ENCODE measurements at regions not wholly inside any gene's neighbourhood (a gene's known extent, or its start where the extent isn't known, plus 50 kb on each side); places are given as distances from the start of the nearest gene placed in this dataset.

DNA sequence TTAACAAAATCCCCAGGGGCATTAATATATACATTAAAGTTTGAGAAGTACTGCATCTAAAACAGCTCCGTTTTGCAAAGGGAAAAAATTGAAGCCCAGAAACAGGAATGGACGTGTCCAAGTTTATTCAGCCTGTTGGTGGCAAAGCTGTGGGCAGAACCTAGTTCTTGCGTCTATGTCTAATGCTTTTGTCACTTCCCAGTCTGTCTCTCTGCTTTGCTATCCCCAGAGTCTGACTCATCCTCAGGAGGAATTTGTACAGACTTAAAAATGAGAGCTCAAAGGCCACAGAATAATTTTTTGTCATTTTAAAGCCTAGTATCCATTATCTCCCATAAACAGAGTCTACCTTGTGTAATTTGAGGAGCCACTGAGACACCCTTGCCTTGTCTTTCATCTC, 330.9 kb upstream of the GRIA1 start:
- ATAC-seq (ENCODE audit: insufficient read depth, low read depth), result no peak
- Histone ChIP-seq H3K36me3 (ENCODE audit: insufficient read depth, low read length) (no peaks in the 10 kb centered on the region), H3K4me2 (ENCODE audit: insufficient read depth, low read length) (no peak overlapping the region), H4K20me1 (ENCODE audit: insufficient read depth, low read length) (no peaks in the 10 kb centered on the region), H3K27me3 (ENCODE audit: insufficient read depth, low read length, poor library complexity) (no peaks in the 10 kb centered on the region), H3K4me3 (ENCODE audit: low read depth in 1 of 2, low read length in 2 of 2) (no peak overlapping the region), H3K79me2 (ENCODE audit: insufficient read depth, low read length) (no peaks in the 10 kb centered on the region), H3K4me1 (ENCODE audit: insufficient read depth, low read length) (no peaks in the 10 kb centered on the region), H2AFZ (ENCODE audit: low read depth, low read length) (no peak overlapping the region), H3K9me3 (ENCODE audit: insufficient read depth, low read length, severe bottlenecking) (no peaks in the 10 kb centered on the region), H3K27ac (ENCODE audit: low read length) (no peak overlapping the region), H3K9ac (ENCODE audit: low read depth, low read length) (no peak overlapping the region)
- TF ChIP-seq EZH2 (IDR thresholded peaks at IDR 0.05; ENCODE audit: borderline replicate concordance, low read depth, low read length, severe bottlenecking), result no peak
- TF ChIP-seq, protein P1, sequence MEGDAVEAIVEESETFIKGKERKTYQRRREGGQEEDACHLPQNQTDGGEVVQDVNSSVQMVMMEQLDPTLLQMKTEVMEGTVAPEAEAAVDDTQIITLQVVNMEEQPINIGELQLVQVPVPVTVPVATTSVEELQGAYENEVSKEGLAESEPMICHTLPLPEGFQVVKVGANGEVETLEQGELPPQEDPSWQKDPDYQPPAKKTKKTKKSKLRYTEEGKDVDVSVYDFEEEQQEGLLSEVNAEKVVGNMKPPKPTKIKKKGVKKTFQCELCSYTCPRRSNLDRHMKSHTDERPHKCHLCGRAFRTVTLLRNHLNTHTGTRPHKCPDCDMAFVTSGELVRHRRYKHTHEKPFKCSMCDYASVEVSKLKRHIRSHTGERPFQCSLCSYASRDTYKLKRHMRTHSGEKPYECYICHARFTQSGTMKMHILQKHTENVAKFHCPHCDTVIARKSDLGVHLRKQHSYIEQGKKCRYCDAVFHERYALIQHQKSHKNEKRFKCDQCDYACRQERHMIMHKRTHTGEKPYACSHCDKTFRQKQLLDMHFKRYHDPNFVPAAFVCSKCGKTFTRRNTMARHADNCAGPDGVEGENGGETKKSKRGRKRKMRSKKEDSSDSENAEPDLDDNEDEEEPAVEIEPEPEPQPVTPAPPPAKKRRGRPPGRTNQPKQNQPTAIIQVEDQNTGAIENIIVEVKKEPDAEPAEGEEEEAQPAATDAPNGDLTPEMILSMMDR (IDR thresholded peaks at IDR 0.05; ENCODE audit: borderline replicate concordance, extremely low read depth, low read length, poor library complexity, severe bottlenecking), result no peak
- no peak for DNase-seq

DNA sequence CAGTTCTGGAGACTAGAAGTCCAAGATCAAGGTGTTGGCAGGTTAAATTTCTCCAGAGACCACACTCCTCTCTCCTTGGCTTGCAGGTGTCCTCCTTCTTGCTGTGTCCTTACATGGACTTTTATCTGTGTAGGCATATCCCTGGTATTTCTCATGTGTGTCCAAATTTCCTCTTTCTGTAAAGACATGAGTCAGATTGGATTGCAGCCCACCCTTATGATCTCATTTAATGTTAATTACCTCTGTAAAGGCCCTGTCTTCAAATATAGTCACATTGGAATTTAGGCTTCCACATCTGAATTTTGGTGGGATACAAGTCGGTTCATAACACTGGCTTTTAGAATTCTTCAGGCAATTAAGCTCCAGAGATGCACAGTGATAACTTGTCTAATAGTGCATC, 322.2 kb upstream of the GRIA1 start:
- Histone ChIP-seq H3K79me2 (ENCODE audit: insufficient read depth, low read length) (no peaks in the 10 kb centered on the region), H3K36me3 (ENCODE audit: insufficient read depth, low read length) (no peaks in the 10 kb centered on the region), H3K4me3 (ENCODE audit: low read depth in 1 of 2, low read length in 2 of 2) (no peak overlapping the region), H4K20me1 (ENCODE audit: insufficient read depth, low read length) (no peaks in the 10 kb centered on the region), H3K9ac (ENCODE audit: low read depth, low read length) (no peak overlapping the region), H3K9me3 (ENCODE audit: insufficient read depth, low read length, severe bottlenecking) (no peaks in the 10 kb centered on the region), H3K27me3 (ENCODE audit: insufficient read depth, low read length, poor library complexity) (no peaks in the 10 kb centered on the region), H2AFZ (ENCODE audit: low read depth, low read length) (no peak overlapping the region), H3K4me2 (ENCODE audit: insufficient read depth, low read length) (no peak overlapping the region), H3K4me1 (ENCODE audit: insufficient read depth, low read length) (no peaks in the 10 kb centered on the region), H3K27ac (ENCODE audit: low read length) (no peak overlapping the region)
- DNase-seq (no peak), ATAC-seq (ENCODE audit: insufficient read depth, low read depth) (no peak)
- TF ChIP-seq EZH2 (IDR thresholded peaks at IDR 0.05; ENCODE audit: borderline replicate concordance, low read depth, low read length, severe bottlenecking), result no peak
- TF ChIP-seq, protein P1 (IDR thresholded peaks at IDR 0.05; ENCODE audit: borderline replicate concordance, extremely low read depth, low read length, poor library complexity, severe bottlenecking), result no peak

DNA sequence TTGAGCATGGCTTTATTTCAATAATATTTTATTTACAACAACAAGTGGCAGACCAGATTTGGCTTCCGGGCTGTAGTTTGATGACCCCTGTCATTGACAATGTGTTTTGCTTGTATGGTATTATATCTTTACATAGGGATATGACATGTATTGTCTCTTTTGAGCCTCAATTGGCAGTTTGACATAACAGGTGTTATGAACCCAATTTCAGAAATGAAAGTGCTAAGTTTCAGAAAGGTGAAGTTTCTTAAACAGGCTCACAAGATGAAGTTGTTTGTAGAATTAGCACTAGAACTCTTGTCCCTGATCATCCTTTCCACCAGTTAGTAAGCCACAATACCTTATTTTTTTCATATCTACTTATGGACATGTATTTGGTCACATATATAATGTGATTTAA, 303.0 kb upstream of the GRIA1 start:
- TF ChIP-seq EZH2 (IDR thresholded peaks at IDR 0.05; ENCODE audit: borderline replicate concordance, low read depth, low read length, severe bottlenecking), result no peak
- TF ChIP-seq, protein P1 (IDR thresholded peaks at IDR 0.05; ENCODE audit: borderline replicate concordance, extremely low read depth, low read length, poor library complexity, severe bottlenecking), result no peak
- no peaks in the 10 kb centered on the region for H3K4me1 ChIP-seq (ENCODE audit: insufficient read depth, low read length)
- DNase-seq (no peak), ATAC-seq (ENCODE audit: insufficient read depth, low read depth) (no peak)
- H3K4me3 ChIP-seq (ENCODE audit: low read depth in 1 of 2, low read length in 2 of 2), result no peak overlapping the region
- no peak overlapping the region for H3K4me2 ChIP-seq (ENCODE audit: insufficient read depth, low read length)
- H3K79me2 ChIP-seq (ENCODE audit: insufficient read depth, low read length), result no peaks in the 10 kb centered on the region
- no peaks in the 10 kb centered on the region for H4K20me1 ChIP-seq (ENCODE audit: insufficient read depth, low read length)
- H3K27ac ChIP-seq (ENCODE audit: low read length), result no peak overlapping the region
- no peak overlapping the region for H2AFZ ChIP-seq (ENCODE audit: low read depth, low read length)
- H3K9ac ChIP-seq (ENCODE audit: low read depth, low read length), result no peak overlapping the region
- H3K36me3 ChIP-seq (ENCODE audit: insufficient read depth, low read length), result no peaks in the 10 kb centered on the region
- no peaks in the 10 kb centered on the region for H3K9me3 ChIP-seq (ENCODE audit: insufficient read depth, low read length, severe bottlenecking)
- H3K27me3 ChIP-seq (ENCODE audit: insufficient read depth, low read length, poor library complexity), result no peaks in the 10 kb centered on the region

DNA sequence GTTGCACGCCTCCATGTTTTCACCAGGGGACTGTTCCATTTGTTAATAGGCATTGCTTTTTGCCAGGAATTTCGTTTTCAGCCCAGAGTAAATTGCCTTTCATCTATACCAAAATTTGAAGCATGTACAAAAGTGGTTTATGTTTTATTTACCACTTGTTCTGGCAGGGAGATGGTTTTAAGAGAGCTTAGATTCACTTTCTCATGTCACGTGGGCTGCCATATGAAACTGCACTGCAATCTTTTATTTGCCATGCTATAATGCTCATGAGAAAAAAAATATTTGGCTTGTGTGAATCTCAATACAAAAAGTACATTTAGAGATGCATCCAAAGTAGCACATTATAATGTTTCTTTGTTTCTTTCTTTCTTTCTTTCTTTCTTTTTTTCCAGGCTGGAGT, 284.1 kb upstream of the GRIA1 start:
- Histone ChIP-seq H3K9me3 (ENCODE audit: insufficient read depth, low read length, severe bottlenecking) (no peaks in the 10 kb centered on the region), H2AFZ (ENCODE audit: low read depth, low read length) (no peak overlapping the region), H3K9ac (ENCODE audit: low read depth, low read length) (no peak overlapping the region), H3K27me3 (ENCODE audit: insufficient read depth, low read length, poor library complexity) (no peaks in the 10 kb centered on the region), H3K79me2 (ENCODE audit: insufficient read depth, low read length) (no peaks in the 10 kb centered on the region), H3K4me2 (ENCODE audit: insufficient read depth, low read length) (no peak overlapping the region), H3K4me3 (ENCODE audit: low read depth in 1 of 2, low read length in 2 of 2) (no peak overlapping the region), H4K20me1 (ENCODE audit: insufficient read depth, low read length) (no peaks in the 10 kb centered on the region), H3K27ac (ENCODE audit: low read length) (no peak overlapping the region), H3K36me3 (ENCODE audit: insufficient read depth, low read length) (no peaks in the 10 kb centered on the region), H3K4me1 (ENCODE audit: insufficient read depth, low read length) (no peaks in the 10 kb centered on the region)
- ATAC-seq (ENCODE audit: insufficient read depth, low read depth) (no peak), DNase-seq (no peak)
- TF ChIP-seq, protein P1 (IDR thresholded peaks at IDR 0.05; ENCODE audit: borderline replicate concordance, extremely low read depth, low read length, poor library complexity, severe bottlenecking), result no peak
- no peak for TF ChIP-seq EZH2 (IDR thresholded peaks at IDR 0.05; ENCODE audit: borderline replicate concordance, low read depth, low read length, severe bottlenecking)

Measured in DND-41 (cell line).